Fibroblast of lung (primary cell): ENCODE measurements at regions not wholly inside any gene's neighbourhood (a gene's known extent, or its start where the extent isn't known, plus 50 kb on each side); places are given as distances from the start of the nearest gene placed in this dataset.

Experiments used
- CTCF ChIP-seq, 2 donors: IDR thresholded peaks in 1 of 2; conservative IDR thresholded peaks in 1 of 2; 1 replicate in 1 of 2; 2 replicates in 1 of 2; pipeline ENCODE4 v1.5.1; 2011 to 2012; ENCODE audit warnings: low read length in 2 of 2, control low read depth in 1 of 2, inconsistent platforms in 1 of 2, low read depth in 1 of 2, mild to moderate bottlenecking in 1 of 2
- EZH2 ChIP-seq: IDR thresholded peaks from 2 replicates; pipeline ENCODE4 v1.5.1; 2012; ENCODE audit warnings: low read length, control low read depth, mild to moderate bottlenecking; ENCODE audit errors: missing control alignments

GRCh38 chr9:120307599-120307998 lies 272.4 kb downstream of the CDK5RAP2 start:
- TF ChIP-seq EZH2 (no peak), CTCF (conservative IDR thresholded peaks at IDR 0.05 in 1 of 2, IDR thresholded peaks at IDR 0.05 in 1 of 2; ENCODE audit: low read depth in 1 of 2, low read length in 2 of 2) (no peak)
